H9 (cell line): ENCODE measurements at regions not wholly inside any gene's neighbourhood (a gene's known extent, or its start where the extent isn't known, plus 50 kb on each side); places are given as distances from the start of the nearest gene placed in this dataset.

Experiments used
- DNase-seq: peaks from one replicate; pipeline ENCODE4 v3.0.0-alpha.2; 2017
- H2AFZ ChIP-seq: one replicate; pipeline ENCODE4 v1.6.1; 2013; ENCODE audit warnings: mild to moderate bottlenecking, low read length, control low read depth, moderate library complexity
- H2AK5ac ChIP-seq: 2 replicates; pipeline ENCODE4 v1.6.1; 2013; ENCODE audit warnings: low read length, control low read depth, mixed read lengths; ENCODE audit not compliant: insufficient read length
- H2BK120ac ChIP-seq: one replicate; pipeline ENCODE4 v1.6.1; 2013; ENCODE audit warnings: low read depth, mild to moderate bottlenecking, low read length, control low read depth, inconsistent platforms; ENCODE audit not compliant: poor library complexity, severe bottlenecking
- H2BK12ac ChIP-seq: 2 replicates; pipeline ENCODE4 v1.6.1; 2013; ENCODE audit warnings: low read length, control low read depth, mixed read lengths, low read depth; ENCODE audit not compliant: insufficient read length
- H2BK15ac ChIP-seq: 2 replicates; pipeline ENCODE4 v1.6.1; 2013; ENCODE audit warnings: low read depth, low read length, control low read depth
- H2BK20ac ChIP-seq: one replicate; pipeline ENCODE4 v1.6.1; 2013; ENCODE audit warnings: low read depth, mild to moderate bottlenecking, low read length, control low read depth, inconsistent platforms; ENCODE audit not compliant: poor library complexity, severe bottlenecking
- H2BK5ac ChIP-seq: 2 replicates; pipeline ENCODE4 v1.6.1; 2013; ENCODE audit warnings: low read length, control low read depth, mixed read lengths; ENCODE audit not compliant: insufficient read length
- H3K14ac ChIP-seq: 2 replicates; pipeline ENCODE4 v1.6.1; 2013; ENCODE audit warnings: low read length, control low read depth; ENCODE audit not compliant: insufficient read depth
- H3K18ac ChIP-seq: 2 replicates; pipeline ENCODE4 v1.6.1; 2013; ENCODE audit warnings: low read depth, mild to moderate bottlenecking, mixed read lengths, low read length, control low read depth; ENCODE audit not compliant: insufficient read length
- H3K23ac ChIP-seq: 2 replicates; pipeline ENCODE4 v1.6.1; 2013; ENCODE audit warnings: low read length, control low read depth, mixed read lengths, low read depth; ENCODE audit not compliant: insufficient read length
- H3K23me2 ChIP-seq: 2 replicates; pipeline ENCODE4 v1.6.1; 2013; ENCODE audit warnings: low read depth, mild to moderate bottlenecking, mixed read lengths, low read length, control low read depth; ENCODE audit not compliant: insufficient read length, poor library complexity, severe bottlenecking
- H3K27ac ChIP-seq: 2 replicates; pipeline ENCODE4 v1.5.1; 2013; ENCODE audit warnings: low read length, control low read depth, mixed read lengths, low read depth; ENCODE audit not compliant: insufficient read length
- H3K27me3 ChIP-seq: 2 replicates; pipeline ENCODE4 v1.6.1; 2013; ENCODE audit warnings: low read length, control low read depth, inconsistent platforms; ENCODE audit not compliant: insufficient read depth
- H3K4ac ChIP-seq: 2 replicates; pipeline ENCODE4 v1.6.1; 2013; ENCODE audit warnings: low read depth, mild to moderate bottlenecking, control low read depth, inconsistent platforms, low read length, moderate library complexity
- H3K4me1 ChIP-seq: 2 replicates; pipeline ENCODE4 v1.6.1; 2013; ENCODE audit warnings: low read length, control low read depth, inconsistent platforms; ENCODE audit not compliant: insufficient read depth
- H3K4me2 ChIP-seq: 2 replicates; pipeline ENCODE4 v1.6.1; 2013; ENCODE audit warnings: low read length, control low read depth, mixed read lengths; ENCODE audit not compliant: insufficient read length, insufficient read depth
- H3K56ac ChIP-seq: 2 replicates; pipeline ENCODE4 v1.6.1; 2013; ENCODE audit warnings: low read depth, mild to moderate bottlenecking, mixed read lengths, low read length, control low read depth; ENCODE audit not compliant: insufficient read length
- H3K79me1 ChIP-seq: 2 replicates; pipeline ENCODE4 v1.6.1; 2013; ENCODE audit warnings: low read depth, mild to moderate bottlenecking, moderate library complexity, low read length, control low read depth, inconsistent platforms; ENCODE audit not compliant: insufficient read depth, poor library complexity, severe bottlenecking
- H3K79me2 ChIP-seq: 2 replicates; pipeline ENCODE4 v1.6.1; 2013; ENCODE audit warnings: low read length, control low read depth, inconsistent platforms; ENCODE audit not compliant: insufficient read depth
- H3K9ac ChIP-seq: 2 replicates; pipeline ENCODE4 v1.6.1; 2013; ENCODE audit warnings: low read length, control low read depth, mixed read lengths; ENCODE audit not compliant: insufficient read length; ENCODE audit errors: extremely low read depth
- H3K9me3 ChIP-seq: one replicate; pipeline ENCODE4 v1.6.1; 2013; ENCODE audit warnings: low read depth, low read length, inconsistent platforms; ENCODE audit not compliant: control insufficient read depth
- H3T11ph ChIP-seq: one replicate; pipeline ENCODE4 v1.6.1; 2013; ENCODE audit warnings: mild to moderate bottlenecking, low read length, control low read depth, inconsistent platforms
- H4K20me1 ChIP-seq: one replicate; pipeline ENCODE4 v1.6.1; 2013; ENCODE audit not compliant: control insufficient read depth, insufficient read length, insufficient read depth
- H4K5ac ChIP-seq: 2 replicates; pipeline ENCODE4 v1.6.1; 2013; ENCODE audit warnings: low read depth, mild to moderate bottlenecking, mixed read lengths, low read length, control low read depth; ENCODE audit not compliant: insufficient read length
- H4K8ac ChIP-seq: replicated peaks from 2 replicates; pipeline ENCODE4 v1.6.1; 2013; ENCODE audit warnings: low read length, control low read depth, mixed read lengths, low read depth; ENCODE audit not compliant: insufficient read length
- H4K91ac ChIP-seq: 2 replicates; pipeline ENCODE4 v1.6.1; 2013; ENCODE audit warnings: low read depth, mild to moderate bottlenecking, moderate library complexity, mixed read lengths, low read length, control low read depth; ENCODE audit not compliant: insufficient read length
- H3K27ac Mint-ChIP-seq, 3 experiments: 2 replicates in 2 of 3; 3 replicates in 1 of 3; pipeline ENCODE4 v1.8.0; 2020 to 2021; ENCODE audit warnings: mixed read lengths in 3 of 3, mild to moderate bottlenecking in 1 of 3, moderate library complexity in 1 of 3
- H3K27me3 Mint-ChIP-seq: 2 replicates; pipeline ENCODE4 v1.8.0; 2021; ENCODE audit warnings: low read depth, mild to moderate bottlenecking, moderate library complexity, mixed read lengths
- H3K36me3 Mint-ChIP-seq, 3 experiments: 2 replicates in 2 of 3; 3 replicates in 1 of 3; pipeline ENCODE4 v1.8.0; 2020 to 2021; ENCODE audit warnings: low read depth in 3 of 3, mixed read lengths in 3 of 3; ENCODE audit not compliant: insufficient read depth in 1 of 3
- H3K4me1 Mint-ChIP-seq, 2 experiments: 2 replicates each; pipeline ENCODE4 v1.8.0; 2020; ENCODE audit warnings: mixed read lengths in 2 of 2
- H3K4me3 Mint-ChIP-seq, 2 experiments: 2 replicates in 1 of 2; 3 replicates in 1 of 2; pipeline ENCODE4 v1.8.0; 2020 to 2021; ENCODE audit warnings: mild to moderate bottlenecking in 2 of 2, mixed read lengths in 2 of 2, moderate library complexity in 1 of 2
- H3K9me3 Mint-ChIP-seq, 2 experiments: 2 replicates in 1 of 2; 3 replicates in 1 of 2; pipeline ENCODE4 v1.8.0; 2020; ENCODE audit warnings: mild to moderate bottlenecking in 2 of 2, mixed read lengths in 2 of 2, moderate library complexity in 1 of 2
- CTCF ChIP-seq: fragments of 200-600 bp; sonication (generic); conservative IDR thresholded peaks from 3 replicates; pipeline ENCODE4 v1.8.0; 2021; ENCODE audit warnings: antibody characterized with exemption, mild to moderate bottlenecking

GRCh38 chr12:79525357-79525756 is 165.4 kb downstream of the PAWR start:
- no peaks in the 10 kb centered on the region for H3K9me3 ChIP-seq
- no peaks in the 10 kb centered on the region for H3K23me2 ChIP-seq
- H3K36me3 Mint-ChIP-seq: peaks cover 0 to 3% (median 0%) of the 10 kb centered on the region in 3 experiments; a peak in 1 of 7 replicates
- no peaks in the 10 kb centered on the region for H3K9me3 Mint-ChIP-seq
- no peak overlapping the region for H3K4me3 Mint-ChIP-seq
- H4K5ac ChIP-seq: no peak overlapping the region
- H2BK5ac ChIP-seq: no peak overlapping the region
- H2BK12ac ChIP-seq: no peak overlapping the region
- no peaks in the 10 kb centered on the region for H3K27me3 ChIP-seq
- H3K79me1 ChIP-seq: no peaks in the 10 kb centered on the region
- H3K27me3 Mint-ChIP-seq: no peaks in the 10 kb centered on the region
- TF ChIP-seq CTCF: no peak
- H4K8ac ChIP-seq: no peak overlapping the region
- no peaks in the 10 kb centered on the region for H3K79me2 ChIP-seq
- H2BK120ac ChIP-seq: no peak overlapping the region
- no peak overlapping the region for H2AK5ac ChIP-seq
- no peak overlapping the region for H2AFZ ChIP-seq
- H3T11ph ChIP-seq: no peak overlapping the region
- no peak overlapping the region for H3K56ac ChIP-seq
- no peak overlapping the region for H3K4ac ChIP-seq
- peaks cover 14% of the 10 kb centered on the region for H3K4me1 ChIP-seq
- H3K23ac ChIP-seq: no peak overlapping the region
- H3K4me1 Mint-ChIP-seq: peaks cover 26 to 27% of the 10 kb centered on the region in 2 experiments
- H3K27ac ChIP-seq: no peak overlapping the region
- no peak overlapping the region for H3K27ac Mint-ChIP-seq
- no peak overlapping the region for H3K14ac ChIP-seq
- no peaks in the 10 kb centered on the region for H4K20me1 ChIP-seq
- H3K18ac ChIP-seq: no peak overlapping the region
- no peak overlapping the region for H2BK15ac ChIP-seq
- no peak for DNase-seq
- no peak overlapping the region for H2BK20ac ChIP-seq
- H4K91ac ChIP-seq: no peak overlapping the region
- H3K4me2 ChIP-seq: no peak overlapping the region
- no peak overlapping the region for H3K9ac ChIP-seq
